K562 (cell line): ENCODE measurements at regions not wholly inside any gene's neighbourhood (a gene's known extent, or its start where the extent isn't known, plus 50 kb on each side); places are given as distances from the start of the nearest gene placed in this dataset.

Experiments used
- ATAC-seq: fragments of 200-7000 bp; cut with Tn5 transposase; 3 replicates; pipeline ENCODE4 v1.9.1; 2020; ENCODE audit warnings: moderate library complexity
- BruUV-seq: library from RNA; stranded (reverse); fragments of 400-500 nt; replicated peaks from 2 replicates; lab custom pipeline; 2021; lab: Mats Ljungman, UMichigan
- CTCF ChIA-PET: fragments of 300-600 bp; formaldehyde crosslinking; extraction: SDS; loops from one replicate; lab custom pipeline; 2021; ENCODE audit warnings: low intra/inter-chr PET ratio; lab: Yijun Ruan, JAX
- POLR2A ChIA-PET: fragments of 300-600, 350-650 bp; sonication (Branson Sonifier 250); formaldehyde crosslinking; extraction: SDS; loops from one replicate; lab custom pipeline; 2021; ENCODE audit warnings: antibody characterized with exemption, inconsistent platforms; lab: Yijun Ruan, JAX
- DNase-seq, 4 experiments: peaks; one replicate each; pipeline versions ENCODE4 v3.0.0 to v3.0.0-alpha.2; 2011 to 2018; ENCODE audit warnings: low spot score in 3 of 4, mixed read lengths in 3 of 4; ENCODE audit errors: extremely low read depth in 1 of 4
- FAIRE-seq: peaks from 2 replicates; lab custom pipeline; 2011; peaks lifted over from hg19 to GRCh38; lab: Jason Lieb, UNC
- H2AFZ ChIP-seq: 2 replicates; pipeline ENCODE4 v1.6.0; 2011; ENCODE audit warnings: low read depth, low read length, control low read depth, inconsistent platforms
- H3K27ac ChIP-seq: fragments of 200-600 bp; 3 replicates; pipeline ENCODE4 v1.8.0; 2011; ENCODE audit warnings: low read depth, mild to moderate bottlenecking, control low read depth, inconsistent platforms, low read length, moderate library complexity, mixed read lengths; ENCODE audit errors: extremely low read depth
- H3K27me3 ChIP-seq, 2 experiments: fragments of 300-600 bp in 1 of 2; 2 replicates in 1 of 2; 3 replicates in 1 of 2; pipeline versions ENCODE4 v1.6.0 to v1.8.0; 2011; ENCODE audit warnings: inconsistent platforms in 2 of 2, low read length in 2 of 2, mild to moderate bottlenecking in 1 of 2, mixed read lengths in 1 of 2, moderate library complexity in 1 of 2; ENCODE audit not compliant: control insufficient read depth in 2 of 2, insufficient read depth in 2 of 2
- H3K36me3 ChIP-seq: fragments of 300-600 bp; 3 replicates; pipeline ENCODE4 v1.8.0; 2011; ENCODE audit warnings: mild to moderate bottlenecking, low read length, inconsistent platforms; ENCODE audit not compliant: control insufficient read depth, insufficient read depth
- H3K4me1 ChIP-seq, 2 experiments: fragments of 200-600 bp in 1 of 2; replicated peaks in 1 of 2; 2 replicates in 1 of 2; 3 replicates in 1 of 2; pipeline versions ENCODE4 v1.5.1 to v1.8.0; 2011; ENCODE audit warnings: inconsistent platforms in 2 of 2, low read length in 2 of 2, mild to moderate bottlenecking in 1 of 2, mixed read lengths in 1 of 2, moderate library complexity in 1 of 2; ENCODE audit not compliant: control insufficient read depth in 2 of 2, insufficient read depth in 2 of 2
- H3K4me2 ChIP-seq: 2 replicates; pipeline ENCODE4 v1.6.1; 2011; ENCODE audit warnings: low read length, control low read depth, inconsistent platforms, mixed read lengths; ENCODE audit not compliant: insufficient read depth
- H3K4me3 ChIP-seq: fragments of 200-600 bp; sonication (generic), shearing (Covaris generic); 2 replicates; pipeline ENCODE4 v1.5.1; 2016; ENCODE audit warnings: control low read depth, inconsistent platforms
- H3K79me2 ChIP-seq: fragments of 200-600 bp; 3 replicates; pipeline ENCODE4 v1.8.0; 2011; ENCODE audit warnings: low read length, inconsistent platforms; ENCODE audit not compliant: control insufficient read depth, insufficient read depth
- H3K9ac ChIP-seq, 2 experiments: 2 replicates each; pipeline versions ENCODE4 v1.6.0 to v1.6.1; 2011; ENCODE audit warnings: low read depth in 2 of 2, low read length in 2 of 2, control low read depth in 1 of 2, inconsistent platforms in 1 of 2, mild to moderate bottlenecking in 1 of 2, mixed read lengths in 1 of 2; ENCODE audit not compliant: insufficient read depth in 1 of 2
- H3K9me1 ChIP-seq: one replicate; pipeline ENCODE4 v1.6.0; 2011; ENCODE audit warnings: inconsistent platforms, mild to moderate bottlenecking, low read length, moderate library complexity; ENCODE audit not compliant: control insufficient read depth, insufficient read depth
- H3K9me3 ChIP-seq: replicated peaks from 2 replicates; pipeline ENCODE4 v1.5.1; 2011; ENCODE audit warnings: low read depth, low read length, inconsistent platforms; ENCODE audit not compliant: control insufficient read depth, insufficient read depth
- H4K20me1 ChIP-seq: replicated peaks from 2 replicates; pipeline ENCODE4 v1.6.1; 2011; ENCODE audit warnings: low read length, inconsistent platforms, mixed read lengths; ENCODE audit not compliant: control insufficient read depth, insufficient read depth
- CHCHD3 ChIP-seq: fragments of 250-450 bp; sonication (Bioruptor Pico); IDR thresholded peaks from 2 replicates; pipeline ENCODE4 v2.1.2; 2022; ENCODE audit warnings: mild to moderate bottlenecking
- ELF2 ChIP-seq: fragments of 250-450 bp; sonication (Bioruptor Pico); IDR thresholded peaks from 2 replicates; pipeline ENCODE4 v1.5.0; 2021; ENCODE audit warnings: mild to moderate bottlenecking
- MTA3 ChIP-seq: fragments of 450-650 bp; formaldehyde crosslinking; IDR thresholded peaks from 2 replicates; pipeline ENCODE4 v1.6.1; 2017; ENCODE audit warnings: mild to moderate bottlenecking, borderline replicate concordance
- NEUROD1 ChIP-seq: fragments of 150-350 bp; IDR thresholded peaks from 2 replicates; pipeline ENCODE4 v1.6.1; 2014; ENCODE audit warnings: borderline replicate concordance, low read length, low read depth; ENCODE audit not compliant: partially characterized antibody
- NFE2 ChIP-seq: IDR thresholded peaks from 2 replicates; pipeline ENCODE4 v1.6.1; 2014; ENCODE audit warnings: antibody characterized with exemption, low read depth
- PCBP2 ChIP-seq: fragments of 200-400 bp; formaldehyde crosslinking; IDR thresholded peaks from 2 replicates; pipeline ENCODE4 v1.6.1; 2018; ENCODE audit warnings: low read length, low read depth, mild to moderate bottlenecking, moderate library complexity; ENCODE audit not compliant: poor library complexity, severe bottlenecking
- PHF20 ChIP-seq: fragments of 450-650 bp; IDR thresholded peaks from 2 replicates; pipeline ENCODE4 v1.6.1; 2018; ENCODE audit not compliant: partially characterized antibody
- RAD21 ChIP-seq, 2 experiments: fragments of 250-450 bp in 1 of 2; fragments of 450-650 bp in 1 of 2; sonication (Bioruptor Pico) in 1 of 2; formaldehyde crosslinking in 1 of 2; IDR thresholded peaks in 1 of 2; conservative IDR thresholded peaks in 1 of 2; 2 replicates each; pipeline versions ENCODE4 v1.4.0 to v1.8.0; 2020 to 2022; ENCODE audit warnings: mild to moderate bottlenecking in 2 of 2, moderate library complexity in 1 of 2
- RHOXF2B ChIP-seq: fragments of 250-450 bp; sonication (Bioruptor Pico); conservative IDR thresholded peaks from 2 replicates; pipeline ENCODE4 v1.5.1; 2021
- ZC3H11A ChIP-seq: IDR thresholded peaks from 2 replicates; pipeline ENCODE4 v1.6.1; 2012; ENCODE audit warnings: low read depth, low read length, improper control_type of control experiment
- ZC3H4 ChIP-seq: sonication (generic); formaldehyde crosslinking; IDR thresholded peaks from 2 replicates; pipeline ENCODE4 v1.9.0; 2021; ENCODE audit warnings: missing genetic modification reagents, borderline replicate concordance
- ZNF3 ChIP-seq: fragments of 250-450 bp; sonication (Bioruptor Pico); IDR thresholded peaks from 2 replicates; pipeline ENCODE4 v1.5.0; 2021; ENCODE audit warnings: mild to moderate bottlenecking, moderate library complexity
- ZNF384 ChIP-seq: IDR thresholded peaks from 2 replicates; pipeline ENCODE4 v1.6.1; 2012; ENCODE audit warnings: low read depth, low read length, improper control_type of control experiment
- WGBS: fragments of 100-300 bp; shearing (Covaris generic); methylation state at CpG from one replicate; pipeline ENCODE4 v1.1.6; 2016; ENCODE audit warnings: low coverage, mixed read lengths; ENCODE audit not compliant: insufficient coverage; ENCODE audit errors: missing lambda C conversion rate; 5-methylcytosine and 5-hydroxymethylcytosine counted together
- in situ Hi-C: fragments of 300-500 bp; cut with MboI; formaldehyde crosslinking; loops from 4 replicates; pipeline ENCODE4 v1.15.0; 2018; ENCODE audit warnings: inconsistent platforms, mixed read lengths
- intact Hi-C: fragments of 100-400 bp; cut with micrococcal nuclease; formaldehyde crosslinking; loops from 2 replicates; pipeline ENCODE4 v1.14.2; 2022
- TF ChIP-seq, protein P1 (sequence below): fragments of 450-650 bp; IDR thresholded peaks from 2 replicates; pipeline ENCODE4 v1.6.1; 2016; ENCODE audit warnings: antibody characterized with exemption
- TF ChIP-seq, protein P2 (sequence below): fragments of 200-800 bp; sonication (Bioruptor generic); IDR thresholded peaks from 2 replicates; pipeline ENCODE4 v1.6.1; 2017; ENCODE audit warnings: missing genetic modification characterization, missing compliant biosample characterization
- TF ChIP-seq, protein P3 (sequence below), 3 experiments: IDR thresholded peaks in 2 of 3; conservative IDR thresholded peaks in 1 of 3; 2 replicates each; pipeline ENCODE4 v1.5.1; 2011 to 2012; ENCODE audit warnings: low read length in 3 of 3, mild to moderate bottlenecking in 3 of 3, control low read depth in 2 of 3, improper control_type of control experiment in 1 of 3, inconsistent platforms in 1 of 3, low read depth in 1 of 3, mixed read lengths in 1 of 3, moderate library complexity in 1 of 3; ENCODE audit not compliant: insufficient read depth in 2 of 3

GRCh38 chr4:35933901-35934300, 310.4 kb downstream of the ARAP2 start (continued):
- TF ChIP-seq, protein P1, sequence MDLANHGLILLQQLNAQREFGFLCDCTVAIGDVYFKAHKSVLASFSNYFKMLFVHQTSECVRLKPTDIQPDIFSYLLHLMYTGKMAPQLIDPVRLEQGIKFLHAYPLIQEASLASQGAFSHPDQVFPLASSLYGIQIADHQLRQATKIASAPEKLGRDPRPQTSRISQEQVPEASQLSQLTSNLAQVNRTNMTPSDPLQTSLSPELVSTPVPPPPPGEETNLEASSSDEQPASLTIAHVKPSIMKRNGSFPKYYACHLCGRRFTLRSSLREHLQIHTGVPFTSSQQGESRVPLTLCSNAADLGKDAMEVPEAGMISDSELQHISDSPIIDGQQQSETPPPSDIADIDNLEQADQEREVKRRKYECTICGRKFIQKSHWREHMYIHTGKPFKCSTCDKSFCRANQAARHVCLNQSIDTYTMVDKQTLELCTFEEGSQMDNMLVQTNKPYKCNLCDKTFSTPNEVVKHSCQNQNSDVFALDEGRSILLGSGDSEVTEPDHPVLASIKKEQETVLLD, result no peak
- TF ChIP-seq ZC3H4 (CRISPR knock-in tag) (no peak), NEUROD1 (no peak), RHOXF2B (CRISPR knock-in tag) (no peak), CHCHD3 (CRISPR knock-in tag) (no peak), ZNF384 (no peak), PCBP2 (no peak)

- Histone ChIP-seq H2AFZ (no peak overlapping the region), H3K27ac (no peak overlapping the region), H3K79me2 (no peaks in the 10 kb centered on the region), H3K27me3 (no peaks in the 10 kb centered on the region), H3K9ac (no peak overlapping the region), H3K4me1 (no peaks in the 10 kb centered on the region), H4K20me1 (no peaks in the 10 kb centered on the region), H3K9me3 (no peaks in the 10 kb centered on the region), H3K4me2 (no peak overlapping the region), H3K9me1 (no peaks in the 10 kb centered on the region), H3K36me3 (no peaks in the 10 kb centered on the region), H3K4me3 (no peak overlapping the region)
- no TSS peak for BruUV-seq
- in situ Hi-C loops (no loop called here), intact Hi-C loops (no loop called here)
- ATAC-seq (no peak), DNase-seq (peak in 3 of 4 experiments; percentile 4 to 12 (median 4)), FAIRE-seq (no peak)
- WGBS, result 0% methylated on average over 5 of the region's 5 CpGs
- POLR2A ChIA-PET, result no interaction called here
- CTCF ChIA-PET, result interaction anchor here (0.7 kb wide), 1 partner anchor 1433 kb away, joined by 3 read pairs; no protein-coding TSS in a partner anchor
- TF ChIP-seq RAD21 (CRISPR knock-in tag; conservative IDR thresholded peaks at IDR 0.05 in 1 of 2, IDR thresholded peaks at IDR 0.05 in 1 of 2) (peak; percentile 41 to 62), ZNF3 (CRISPR knock-in tag) (no peak), ZC3H11A (no peak), NFE2 (no peak), ELF2 (CRISPR knock-in tag) (no peak), MTA3 (no peak), PHF20 (no peak)
- TF ChIP-seq, protein P2, sequence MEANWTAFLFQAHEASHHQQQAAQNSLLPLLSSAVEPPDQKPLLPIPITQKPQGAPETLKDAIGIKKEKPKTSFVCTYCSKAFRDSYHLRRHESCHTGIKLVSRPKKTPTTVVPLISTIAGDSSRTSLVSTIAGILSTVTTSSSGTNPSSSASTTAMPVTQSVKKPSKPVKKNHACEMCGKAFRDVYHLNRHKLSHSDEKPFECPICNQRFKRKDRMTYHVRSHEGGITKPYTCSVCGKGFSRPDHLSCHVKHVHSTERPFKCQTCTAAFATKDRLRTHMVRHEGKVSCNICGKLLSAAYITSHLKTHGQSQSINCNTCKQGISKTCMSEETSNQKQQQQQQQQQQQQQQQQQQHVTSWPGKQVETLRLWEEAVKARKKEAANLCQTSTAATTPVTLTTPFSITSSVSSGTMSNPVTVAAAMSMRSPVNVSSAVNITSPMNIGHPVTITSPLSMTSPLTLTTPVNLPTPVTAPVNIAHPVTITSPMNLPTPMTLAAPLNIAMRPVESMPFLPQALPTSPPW (CRISPR knock-in tag), result no peak
- TF ChIP-seq, protein P3, sequence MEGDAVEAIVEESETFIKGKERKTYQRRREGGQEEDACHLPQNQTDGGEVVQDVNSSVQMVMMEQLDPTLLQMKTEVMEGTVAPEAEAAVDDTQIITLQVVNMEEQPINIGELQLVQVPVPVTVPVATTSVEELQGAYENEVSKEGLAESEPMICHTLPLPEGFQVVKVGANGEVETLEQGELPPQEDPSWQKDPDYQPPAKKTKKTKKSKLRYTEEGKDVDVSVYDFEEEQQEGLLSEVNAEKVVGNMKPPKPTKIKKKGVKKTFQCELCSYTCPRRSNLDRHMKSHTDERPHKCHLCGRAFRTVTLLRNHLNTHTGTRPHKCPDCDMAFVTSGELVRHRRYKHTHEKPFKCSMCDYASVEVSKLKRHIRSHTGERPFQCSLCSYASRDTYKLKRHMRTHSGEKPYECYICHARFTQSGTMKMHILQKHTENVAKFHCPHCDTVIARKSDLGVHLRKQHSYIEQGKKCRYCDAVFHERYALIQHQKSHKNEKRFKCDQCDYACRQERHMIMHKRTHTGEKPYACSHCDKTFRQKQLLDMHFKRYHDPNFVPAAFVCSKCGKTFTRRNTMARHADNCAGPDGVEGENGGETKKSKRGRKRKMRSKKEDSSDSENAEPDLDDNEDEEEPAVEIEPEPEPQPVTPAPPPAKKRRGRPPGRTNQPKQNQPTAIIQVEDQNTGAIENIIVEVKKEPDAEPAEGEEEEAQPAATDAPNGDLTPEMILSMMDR (IDR thresholded peaks at IDR 0.05 in 2 of 3, conservative IDR thresholded peaks at IDR 0.05 in 1 of 3; ENCODE audit: insufficient read depth in 2 of 3, low read depth in 1 of 3, low read length in 3 of 3), result peak in 1 of 3 experiments; percentile 55; a peak in 2 of 6 replicates
Measured at GRCh38 chr4:35934320-35934981, 309.9 kb downstream of the ARAP2 start.
